MM.1S (cell line): ENCODE measurements at regions not wholly inside any gene's neighbourhood (a gene's known extent, or its start where the extent isn't known, plus 50 kb on each side); places are given as distances from the start of the nearest gene placed in this dataset.

ENCODE experiments used
- DNase-seq: peaks from one replicate; pipeline ENCODE4 v3.0.0-alpha.2; 2015
- H2AFZ ChIP-seq: fragments of 300-600 bp; sonication (generic); 2 replicates; pipeline ENCODE4 v1.6.0; 2016; ENCODE audit warnings: antibody characterized with exemption, low read length
- H3F3A ChIP-seq: fragments of 300-600 bp; sonication (generic); 2 replicates; pipeline ENCODE4 v1.6.1; 2016; ENCODE audit warnings: mild to moderate bottlenecking, antibody characterized with exemption, low read length, moderate library complexity, mixed read lengths; ENCODE audit not compliant: insufficient read depth
- H3K27ac ChIP-seq: fragments of 300-600 bp; sonication (generic); 2 replicates; pipeline ENCODE4 v1.5.1; 2016; ENCODE audit warnings: mild to moderate bottlenecking, low read length
- H3K27me3 ChIP-seq: fragments of 300-600 bp; sonication (generic); replicated peaks from 2 replicates; pipeline ENCODE4 v1.6.0; 2016; ENCODE audit warnings: low read length; ENCODE audit not compliant: insufficient read depth
- H3K36me3 ChIP-seq: fragments of 300-600 bp; sonication (generic); replicated peaks from 2 replicates; pipeline ENCODE4 v1.6.1; 2016; ENCODE audit warnings: mild to moderate bottlenecking, low read length, mixed read lengths; ENCODE audit not compliant: insufficient read depth
- H3K4me1 ChIP-seq: fragments of 300-600 bp; sonication (generic); 2 replicates; pipeline ENCODE4 v1.6.1; 2016; ENCODE audit warnings: low read length, mixed read lengths
- H3K4me2 ChIP-seq: fragments of 300-600 bp; sonication (generic); 2 replicates; pipeline ENCODE4 v1.6.0; 2016; ENCODE audit warnings: low read depth, low read length
- H3K4me3 ChIP-seq: fragments of 300-600 bp; sonication (generic); 2 replicates; pipeline ENCODE4 v1.5.1; 2016; ENCODE audit warnings: low read length, mixed read lengths
- H3K79me2 ChIP-seq: fragments of 300-600 bp; sonication (generic); 2 replicates; pipeline ENCODE4 v1.6.1; 2016; ENCODE audit warnings: mixed run types, low read length, mixed read lengths
- H3K9ac ChIP-seq: fragments of 300-600 bp; sonication (generic); 2 replicates; pipeline ENCODE4 v1.6.1; 2016; ENCODE audit warnings: low read length, mixed read lengths
- H3K9me2 ChIP-seq: fragments of 300-600 bp; sonication (generic); replicated peaks from 2 replicates; pipeline ENCODE4 v1.6.1; 2016; ENCODE audit warnings: mild to moderate bottlenecking, low read length, mixed read lengths; ENCODE audit not compliant: insufficient read depth
- H3K9me3 ChIP-seq: fragments of 300-600 bp; sonication (generic); replicated peaks from 2 replicates; pipeline ENCODE4 v1.6.1; 2016; ENCODE audit warnings: mild to moderate bottlenecking, low read length, mixed read lengths; ENCODE audit not compliant: insufficient read depth
- H4K20me1 ChIP-seq: fragments of 300-600 bp; sonication (generic); 2 replicates; pipeline ENCODE4 v1.6.1; 2016; ENCODE audit warnings: mild to moderate bottlenecking, low read length, moderate library complexity, mixed read lengths; ENCODE audit not compliant: insufficient read depth
- EZH2 ChIP-seq: fragments of 300-600 bp; sonication (generic); optimal IDR thresholded peaks from 2 replicates; pipeline ENCODE3; 2017; ENCODE audit warnings: low read depth, mild to moderate bottlenecking, antibody characterized with exemption, low read length, mixed read lengths
- EZH2phosphoT487 ChIP-seq: fragments of 300-600 bp; sonication (generic); IDR thresholded peaks from 2 replicates; pipeline ENCODE4 v1.6.1; 2018; ENCODE audit warnings: antibody characterized with exemption, low read length
- TF ChIP-seq, protein P1 (sequence below): fragments of 300-600 bp; sonication (generic); IDR thresholded peaks from 2 replicates; pipeline ENCODE4 v1.5.1; 2016; ENCODE audit warnings: antibody characterized with exemption, low read length, mixed read lengths

DNA sequence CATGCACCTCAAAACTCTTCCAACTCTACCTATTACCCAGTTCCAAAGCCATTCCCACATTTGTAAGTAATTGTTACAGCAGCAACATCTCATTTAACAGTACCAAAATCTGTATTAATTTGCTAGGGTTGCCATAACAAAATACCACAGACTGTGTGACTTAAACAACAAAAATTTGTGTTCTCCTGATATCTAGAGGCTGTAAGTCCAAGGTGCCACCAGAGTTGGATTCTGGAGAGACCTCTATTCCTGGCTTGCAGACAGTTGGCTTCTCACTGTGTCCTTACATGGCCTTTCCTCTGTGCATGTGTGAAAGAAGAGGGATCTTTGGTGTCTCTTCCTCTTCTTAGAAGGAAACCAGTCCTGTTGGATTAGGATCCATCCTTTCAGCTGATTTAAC is 203.8 kb upstream of the PIK3R1 start:
- H3K4me2 ChIP-seq: no peak overlapping the region
- H3K9me2 ChIP-seq: no peaks in the 10 kb centered on the region

DNA sequence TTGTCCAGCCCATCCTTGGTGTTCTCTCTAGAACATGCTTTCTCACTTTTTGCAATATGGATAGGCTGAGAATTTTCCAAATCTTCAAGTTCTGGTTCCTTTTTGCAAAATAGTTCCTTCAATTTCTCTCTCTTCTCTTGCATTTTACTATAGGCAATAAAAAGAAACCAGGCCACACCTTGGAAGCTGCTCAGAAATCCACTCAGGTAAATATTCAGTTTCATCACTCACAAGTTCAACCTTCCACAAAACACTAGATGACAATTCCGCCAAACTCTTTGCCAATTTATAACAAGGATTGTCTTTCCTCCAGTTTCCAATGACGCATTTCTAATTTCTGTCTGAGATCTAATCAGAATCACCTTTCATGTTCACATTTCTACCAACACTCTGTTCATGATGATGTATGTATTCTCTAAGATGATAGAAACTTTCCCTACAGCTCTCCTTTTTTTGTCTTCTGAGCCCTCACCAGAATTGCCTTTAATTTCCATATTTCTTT is 204.2 kb upstream of the PIK3R1 start:
- Histone ChIP-seq H3K4me1 (no peaks in the 10 kb centered on the region), H3K9me3 (no peaks in the 10 kb centered on the region), H3K4me3 (no peak overlapping the region), H3F3A (no peaks in the 10 kb centered on the region), H4K20me1 (no peaks in the 10 kb centered on the region), H3K36me3 (no peaks in the 10 kb centered on the region), H3K27me3 (no peaks in the 10 kb centered on the region), H3K9ac (no peak overlapping the region), H3K9me2 (no peaks in the 10 kb centered on the region), H3K79me2 (no peaks in the 10 kb centered on the region), H2AFZ (no peak overlapping the region), H3K27ac (no peak overlapping the region), H3K4me2 (no peak overlapping the region)
- TF ChIP-seq EZH2 (no peak), EZH2phosphoT487 (no peak)
- TF ChIP-seq, protein P1, sequence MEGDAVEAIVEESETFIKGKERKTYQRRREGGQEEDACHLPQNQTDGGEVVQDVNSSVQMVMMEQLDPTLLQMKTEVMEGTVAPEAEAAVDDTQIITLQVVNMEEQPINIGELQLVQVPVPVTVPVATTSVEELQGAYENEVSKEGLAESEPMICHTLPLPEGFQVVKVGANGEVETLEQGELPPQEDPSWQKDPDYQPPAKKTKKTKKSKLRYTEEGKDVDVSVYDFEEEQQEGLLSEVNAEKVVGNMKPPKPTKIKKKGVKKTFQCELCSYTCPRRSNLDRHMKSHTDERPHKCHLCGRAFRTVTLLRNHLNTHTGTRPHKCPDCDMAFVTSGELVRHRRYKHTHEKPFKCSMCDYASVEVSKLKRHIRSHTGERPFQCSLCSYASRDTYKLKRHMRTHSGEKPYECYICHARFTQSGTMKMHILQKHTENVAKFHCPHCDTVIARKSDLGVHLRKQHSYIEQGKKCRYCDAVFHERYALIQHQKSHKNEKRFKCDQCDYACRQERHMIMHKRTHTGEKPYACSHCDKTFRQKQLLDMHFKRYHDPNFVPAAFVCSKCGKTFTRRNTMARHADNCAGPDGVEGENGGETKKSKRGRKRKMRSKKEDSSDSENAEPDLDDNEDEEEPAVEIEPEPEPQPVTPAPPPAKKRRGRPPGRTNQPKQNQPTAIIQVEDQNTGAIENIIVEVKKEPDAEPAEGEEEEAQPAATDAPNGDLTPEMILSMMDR: no peak
- no peak for DNase-seq

More for the DNA sequence above, 203.8 kb upstream of the PIK3R1 start:
- DNase-seq: no peak
- no peak overlapping the region for H3K9ac ChIP-seq
- TF ChIP-seq EZH2phosphoT487 (no peak), EZH2 (no peak)
- TF ChIP-seq, protein P1: no peak
- H3K36me3 ChIP-seq: no peaks in the 10 kb centered on the region
- H3K27ac ChIP-seq: no peak overlapping the region
- H3K79me2 ChIP-seq: no peaks in the 10 kb centered on the region
- H2AFZ ChIP-seq: no peak overlapping the region
- no peak overlapping the region for H3K4me3 ChIP-seq
- H3K9me3 ChIP-seq: no peaks in the 10 kb centered on the region
- H3F3A ChIP-seq: no peaks in the 10 kb centered on the region
- H3K27me3 ChIP-seq: no peaks in the 10 kb centered on the region
- no peaks in the 10 kb centered on the region for H3K4me1 ChIP-seq
- no peaks in the 10 kb centered on the region for H4K20me1 ChIP-seq

DNA sequence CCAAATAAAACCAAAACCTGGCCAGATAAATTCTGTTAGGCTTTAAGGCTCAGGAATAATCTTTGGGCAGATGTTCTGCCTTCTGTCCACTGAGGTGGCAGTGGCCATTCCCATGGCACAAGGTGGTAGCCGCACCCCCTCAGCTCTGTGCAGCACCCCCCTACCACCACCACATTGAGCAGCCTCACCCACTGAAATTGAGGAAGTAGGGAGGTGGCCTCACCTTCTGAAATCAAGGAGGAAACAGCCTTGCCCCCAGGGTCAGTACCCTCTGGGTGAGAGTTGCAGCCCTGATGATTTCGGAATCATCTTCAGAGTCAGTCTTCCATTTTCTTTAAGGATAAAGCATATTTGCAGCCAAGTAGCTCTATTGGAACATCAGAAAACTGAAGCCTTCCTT is 204.8 kb upstream of the PIK3R1 start:
- no peak overlapping the region for H3K27ac ChIP-seq
- TF ChIP-seq, protein P1: no peak
- no peak for TF ChIP-seq EZH2
- no peak for TF ChIP-seq EZH2phosphoT487
- no peaks in the 10 kb centered on the region for H3K4me1 ChIP-seq
- no peaks in the 10 kb centered on the region for H3K36me3 ChIP-seq
- no peak for DNase-seq
- no peaks in the 10 kb centered on the region for H3K79me2 ChIP-seq
- H3K4me2 ChIP-seq: no peak overlapping the region
- H2AFZ ChIP-seq: no peak overlapping the region
- no peaks in the 10 kb centered on the region for H4K20me1 ChIP-seq
- no peaks in the 10 kb centered on the region for H3F3A ChIP-seq
- H3K9ac ChIP-seq: no peak overlapping the region
- no peaks in the 10 kb centered on the region for H3K9me3 ChIP-seq
- no peaks in the 10 kb centered on the region for H3K27me3 ChIP-seq
- no peaks in the 10 kb centered on the region for H3K9me2 ChIP-seq
- no peak overlapping the region for H3K4me3 ChIP-seq
